ENCODE measurements at regions not wholly inside any gene's neighbourhood (a gene's known extent, or its start where the extent isn't known, plus 50 kb on each side); places are given as distances from the start of the nearest gene placed in this dataset.
"Not testable (repeated sequence)": the region's sequence is repeated elsewhere in the genome, so short reads cannot be mapped to it uniquely, and the experiment has no call there.

GRCh38 chr5:85333276-85333675 lies 948.6 kb upstream of the EDIL3 start:
- in situ Hi-C loops (cut with HindIII; ENCODE audit: low pct_ligation_motif_present, low pct_unique_long_range_greater_than_20kb, low sequenced_read_pairs): no loop called here

GRCh38 chr5:85337435-85337834 lies 952.8 kb upstream of the EDIL3 start:
- no peak for DNase-seq
- in situ Hi-C loops (cut with HindIII; ENCODE audit: low pct_ligation_motif_present, low pct_unique_long_range_greater_than_20kb, low sequenced_read_pairs): no loop called here

More at GRCh38 chr5:85333276-85333675, 948.6 kb upstream of the EDIL3 start:
- DNase-seq: no peak

- no peak for DNase-seq
- in situ Hi-C loops (cut with HindIII; ENCODE audit: low pct_ligation_motif_present, low pct_unique_long_range_greater_than_20kb, low sequenced_read_pairs): no loop called here
Observed at GRCh38 chr5:85340790-85341189, 956.1 kb upstream of the EDIL3 start.

- in situ Hi-C loops (cut with HindIII; ENCODE audit: low pct_ligation_motif_present, low pct_unique_long_range_greater_than_20kb, low sequenced_read_pairs): no loop called here
- no peak for DNase-seq
Observed at GRCh38 chr5:85345818-85346217, 961.1 kb upstream of the EDIL3 start.

- DNase-seq: no peak
- in situ Hi-C loops (cut with HindIII; ENCODE audit: low pct_ligation_motif_present, low pct_unique_long_range_greater_than_20kb, low sequenced_read_pairs): no loop called here
Observed at GRCh38 chr5:85357309-85357708, 972.6 kb upstream of the EDIL3 start.

GRCh38 chr5:85375525-85375924 lies 990.8 kb upstream of the EDIL3 start:
- in situ Hi-C loops (cut with HindIII; ENCODE audit: low pct_ligation_motif_present, low pct_unique_long_range_greater_than_20kb, low sequenced_read_pairs): no loop called here

GRCh38 chr5:85388770-85389169 lies 1004.1 kb upstream of the EDIL3 start:
- in situ Hi-C loops (cut with HindIII; ENCODE audit: low pct_ligation_motif_present, low pct_unique_long_range_greater_than_20kb, low sequenced_read_pairs): no loop called here
- DNase-seq: no peak

More at GRCh38 chr5:85375525-85375924, 990.8 kb upstream of the EDIL3 start:
- DNase-seq: no peak

GRCh38 chr5:85392309-85392708 lies 1007.6 kb upstream of the EDIL3 start:
- in situ Hi-C loops (cut with HindIII; ENCODE audit: low pct_ligation_motif_present, low pct_unique_long_range_greater_than_20kb, low sequenced_read_pairs); DNase-seq: not testable (repeated sequence)

GRCh38 chr5:85395526-85395925 lies 1010.8 kb upstream of the EDIL3 start:
- in situ Hi-C loops (cut with HindIII; ENCODE audit: low pct_ligation_motif_present, low pct_unique_long_range_greater_than_20kb, low sequenced_read_pairs): no loop called here
- no peak for DNase-seq

GRCh38 chr5:85397451-85397850 lies 1012.8 kb upstream of the EDIL3 start:
- no peak for DNase-seq
- in situ Hi-C loops (cut with HindIII; ENCODE audit: low pct_ligation_motif_present, low pct_unique_long_range_greater_than_20kb, low sequenced_read_pairs): no loop called here

- in situ Hi-C loops (cut with HindIII; ENCODE audit: low pct_ligation_motif_present, low pct_unique_long_range_greater_than_20kb, low sequenced_read_pairs): no loop called here
- no peak for DNase-seq
Observed at GRCh38 chr5:85428426-85428934, 1043.8 kb upstream of the EDIL3 start.

- DNase-seq; in situ Hi-C loops (cut with HindIII; ENCODE audit: low pct_ligation_motif_present, low pct_unique_long_range_greater_than_20kb, low sequenced_read_pairs): not testable (repeated sequence)
Observed at GRCh38 chr5:85431726-85432125, 1047.0 kb upstream of the EDIL3 start.

- DNase-seq: no peak
- in situ Hi-C loops (cut with HindIII; ENCODE audit: low pct_ligation_motif_present, low pct_unique_long_range_greater_than_20kb, low sequenced_read_pairs): no loop called here
Observed at GRCh38 chr5:85441156-85441555, 1056.5 kb upstream of the EDIL3 start.

GRCh38 chr5:85441853-85442252 lies 1057.2 kb upstream of the EDIL3 start:
- no peak for DNase-seq
- in situ Hi-C loops (cut with HindIII; ENCODE audit: low pct_ligation_motif_present, low pct_unique_long_range_greater_than_20kb, low sequenced_read_pairs): no loop called here

- in situ Hi-C loops (cut with HindIII; ENCODE audit: low pct_ligation_motif_present, low pct_unique_long_range_greater_than_20kb, low sequenced_read_pairs): no loop called here
- DNase-seq: no peak
Observed at GRCh38 chr5:85452322-85453025, 1067.8 kb upstream of the EDIL3 start.

- no peak for DNase-seq
- in situ Hi-C loops (cut with HindIII; ENCODE audit: low pct_ligation_motif_present, low pct_unique_long_range_greater_than_20kb, low sequenced_read_pairs): no loop called here
Observed at GRCh38 chr5:85453026-85453349, 1068.3 kb upstream of the EDIL3 start.

- in situ Hi-C loops (cut with HindIII; ENCODE audit: low pct_ligation_motif_present, low pct_unique_long_range_greater_than_20kb, low sequenced_read_pairs): no loop called here
- no peak for DNase-seq
Observed at GRCh38 chr5:85458319-85458718, 1073.6 kb upstream of the EDIL3 start.

GRCh38 chr5:85462957-85463356 lies 1078.3 kb upstream of the EDIL3 start:
- in situ Hi-C loops (cut with HindIII; ENCODE audit: low pct_ligation_motif_present, low pct_unique_long_range_greater_than_20kb, low sequenced_read_pairs): no loop called here
- DNase-seq: no peak

- DNase-seq: no peak
- in situ Hi-C loops (cut with HindIII; ENCODE audit: low pct_ligation_motif_present, low pct_unique_long_range_greater_than_20kb, low sequenced_read_pairs): no loop called here
Observed at GRCh38 chr5:85466423-85466822, 1081.7 kb upstream of the EDIL3 start.

GRCh38 chr5:85472749-85473148 lies 1088.1 kb upstream of the EDIL3 start:
- in situ Hi-C loops (cut with HindIII; ENCODE audit: low pct_ligation_motif_present, low pct_unique_long_range_greater_than_20kb, low sequenced_read_pairs): no loop called here
- DNase-seq: no peak

All from ACHN (cell line).